Ascending aorta (tissue), 2 donors: ENCODE measurements at regions not wholly inside any gene's neighbourhood (a gene's known extent, or its start where the extent isn't known, plus 50 kb on each side); places are given as distances from the start of the nearest gene placed in this dataset.

Experiments used
- DNase-seq, 2 donors: peaks; one replicate each; pipeline ENCODE4 v3.0.0-alpha.2; 2019; ENCODE audit warnings: low spot score in 2 of 2
- H3K27ac ChIP-seq, 2 donors: fragments of 200-600 bp; sonication (generic); one replicate each; pipeline ENCODE4 v1.5.1; 2016 to 2017; ENCODE audit warnings: mild to moderate bottlenecking in 1 of 2
- H3K27me3 ChIP-seq: fragments of 200-600 bp; sonication (generic); one replicate; pipeline ENCODE4 v1.5.1; 2017
- H3K36me3 ChIP-seq, 2 donors: fragments of 200-600 bp; sonication (generic); one replicate each; pipeline ENCODE4 v1.5.1; 2016
- H3K4me1 ChIP-seq, 2 donors: fragments of 200-600 bp; sonication (generic); one replicate each; pipeline ENCODE4 v1.5.1; 2016 to 2017; ENCODE audit warnings: mild to moderate bottlenecking in 1 of 2
- H3K4me3 ChIP-seq, 2 donors: fragments of 200-600 bp; sonication (generic); one replicate each; pipeline ENCODE4 v1.5.1; 2016 to 2017; ENCODE audit warnings: mild to moderate bottlenecking in 1 of 2
- H3K9me3 ChIP-seq, 2 donors: fragments of 200-600 bp; sonication (generic); one replicate each; pipeline ENCODE4 v1.5.1; 2016
- intact Hi-C: fragments of 100-400 bp; cut with DNase I; formaldehyde crosslinking; loops from one replicate; pipeline ENCODE4 v1.15.1; 2023
- TF ChIP-seq, protein P1 (sequence below), 3 experiments: fragments of 200-600 bp in 2 of 3; fragments of 450-650 bp in 1 of 3; sonication (generic) in 2 of 3; IDR thresholded peaks; one replicate each; pipeline ENCODE4 v1.5.1; 2016 to 2019; ENCODE audit warnings: antibody characterized with exemption in 3 of 3, mild to moderate bottlenecking in 1 of 3, moderate library complexity in 1 of 3

DNA sequence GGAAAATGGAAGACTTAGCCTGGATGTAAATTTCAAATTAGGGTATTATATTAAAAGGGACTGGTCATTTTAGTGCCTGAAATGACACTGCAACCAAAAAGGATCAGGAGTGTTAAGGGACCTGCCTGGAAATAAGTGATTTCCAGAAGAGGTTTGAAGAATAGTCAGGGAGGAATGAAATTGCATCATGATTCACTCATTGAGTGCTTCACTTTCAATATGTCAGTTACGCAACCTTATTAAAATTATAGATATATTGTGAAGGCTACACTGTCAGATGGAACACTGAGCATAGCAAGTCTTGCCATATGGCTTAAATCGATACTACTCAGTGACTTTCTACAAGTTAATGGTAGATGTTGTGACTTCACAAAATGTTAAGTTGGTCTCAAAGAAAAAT, 275.2 kb upstream of the DPYD start:
- TF ChIP-seq, protein P1, sequence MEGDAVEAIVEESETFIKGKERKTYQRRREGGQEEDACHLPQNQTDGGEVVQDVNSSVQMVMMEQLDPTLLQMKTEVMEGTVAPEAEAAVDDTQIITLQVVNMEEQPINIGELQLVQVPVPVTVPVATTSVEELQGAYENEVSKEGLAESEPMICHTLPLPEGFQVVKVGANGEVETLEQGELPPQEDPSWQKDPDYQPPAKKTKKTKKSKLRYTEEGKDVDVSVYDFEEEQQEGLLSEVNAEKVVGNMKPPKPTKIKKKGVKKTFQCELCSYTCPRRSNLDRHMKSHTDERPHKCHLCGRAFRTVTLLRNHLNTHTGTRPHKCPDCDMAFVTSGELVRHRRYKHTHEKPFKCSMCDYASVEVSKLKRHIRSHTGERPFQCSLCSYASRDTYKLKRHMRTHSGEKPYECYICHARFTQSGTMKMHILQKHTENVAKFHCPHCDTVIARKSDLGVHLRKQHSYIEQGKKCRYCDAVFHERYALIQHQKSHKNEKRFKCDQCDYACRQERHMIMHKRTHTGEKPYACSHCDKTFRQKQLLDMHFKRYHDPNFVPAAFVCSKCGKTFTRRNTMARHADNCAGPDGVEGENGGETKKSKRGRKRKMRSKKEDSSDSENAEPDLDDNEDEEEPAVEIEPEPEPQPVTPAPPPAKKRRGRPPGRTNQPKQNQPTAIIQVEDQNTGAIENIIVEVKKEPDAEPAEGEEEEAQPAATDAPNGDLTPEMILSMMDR (IDR thresholded peaks at IDR 0.05), result no peak
- no peak for DNase-seq
- intact Hi-C loops, result no loop called here
- no peaks in the 10 kb centered on the region for H3K36me3 ChIP-seq
- H3K4me3 ChIP-seq, result no peak overlapping the region
- no peaks in the 10 kb centered on the region for H3K27me3 ChIP-seq
- H3K27ac ChIP-seq, result no peak overlapping the region
- H3K9me3 ChIP-seq, result no peaks in the 10 kb centered on the region
- H3K4me1 ChIP-seq, result no peaks in the 10 kb centered on the region

DNA sequence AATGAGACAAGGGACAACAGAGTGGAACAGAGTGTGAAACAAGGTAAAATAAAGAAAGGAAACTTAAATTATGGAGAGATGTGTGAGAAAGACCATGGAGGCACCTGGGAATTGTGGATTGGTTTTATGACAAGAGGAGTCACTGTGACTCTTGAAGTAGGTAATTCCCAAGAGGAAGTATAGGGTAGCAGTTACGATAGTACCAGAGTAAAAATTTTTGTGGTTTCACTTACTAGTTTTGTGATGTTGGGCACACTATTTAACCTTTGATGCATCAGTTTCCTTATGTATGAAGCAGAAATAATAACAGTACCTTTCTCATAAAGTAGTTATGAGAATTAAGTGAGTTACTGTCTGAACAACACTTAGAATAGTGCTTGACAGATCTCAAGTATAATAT, 267.9 kb upstream of the DPYD start:
- Histone ChIP-seq H3K4me3 (no peak overlapping the region), H3K27ac (no peak overlapping the region), H3K4me1 (no peaks in the 10 kb centered on the region), H3K36me3 (no peaks in the 10 kb centered on the region), H3K27me3 (no peaks in the 10 kb centered on the region), H3K9me3 (no peaks in the 10 kb centered on the region)
- no peak for DNase-seq
- TF ChIP-seq, protein P1 (IDR thresholded peaks at IDR 0.05), result no peak
- intact Hi-C loops, result no loop called here

DNA sequence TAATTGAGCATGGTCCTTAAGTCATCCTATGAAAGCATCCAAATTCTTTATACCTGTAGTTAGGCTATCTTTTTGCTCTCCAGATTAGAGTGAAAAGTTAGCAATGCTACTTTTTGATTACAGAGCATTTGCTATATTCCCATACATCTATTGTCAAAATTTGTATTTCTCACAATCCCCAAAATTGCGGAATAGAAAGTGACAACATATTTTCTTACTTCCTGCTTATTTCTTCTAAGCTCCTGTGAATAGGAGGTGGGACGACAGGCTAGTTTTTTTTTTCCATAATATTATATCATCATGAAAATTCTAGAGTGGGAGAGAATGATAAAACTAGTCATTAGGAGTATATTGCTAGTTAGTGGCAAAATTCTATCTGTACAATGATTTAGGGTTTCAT, 264.0 kb upstream of the DPYD start:
- no peak for DNase-seq
- intact Hi-C loops, result no loop called here
- H3K36me3 ChIP-seq, result no peaks in the 10 kb centered on the region
- H3K4me1 ChIP-seq, result no peaks in the 10 kb centered on the region
- TF ChIP-seq, protein P1 (IDR thresholded peaks at IDR 0.05), result no peak
- no peak overlapping the region for H3K27ac ChIP-seq
- no peak overlapping the region for H3K4me3 ChIP-seq
- no peaks in the 10 kb centered on the region for H3K9me3 ChIP-seq
- no peaks in the 10 kb centered on the region for H3K27me3 ChIP-seq

DNA sequence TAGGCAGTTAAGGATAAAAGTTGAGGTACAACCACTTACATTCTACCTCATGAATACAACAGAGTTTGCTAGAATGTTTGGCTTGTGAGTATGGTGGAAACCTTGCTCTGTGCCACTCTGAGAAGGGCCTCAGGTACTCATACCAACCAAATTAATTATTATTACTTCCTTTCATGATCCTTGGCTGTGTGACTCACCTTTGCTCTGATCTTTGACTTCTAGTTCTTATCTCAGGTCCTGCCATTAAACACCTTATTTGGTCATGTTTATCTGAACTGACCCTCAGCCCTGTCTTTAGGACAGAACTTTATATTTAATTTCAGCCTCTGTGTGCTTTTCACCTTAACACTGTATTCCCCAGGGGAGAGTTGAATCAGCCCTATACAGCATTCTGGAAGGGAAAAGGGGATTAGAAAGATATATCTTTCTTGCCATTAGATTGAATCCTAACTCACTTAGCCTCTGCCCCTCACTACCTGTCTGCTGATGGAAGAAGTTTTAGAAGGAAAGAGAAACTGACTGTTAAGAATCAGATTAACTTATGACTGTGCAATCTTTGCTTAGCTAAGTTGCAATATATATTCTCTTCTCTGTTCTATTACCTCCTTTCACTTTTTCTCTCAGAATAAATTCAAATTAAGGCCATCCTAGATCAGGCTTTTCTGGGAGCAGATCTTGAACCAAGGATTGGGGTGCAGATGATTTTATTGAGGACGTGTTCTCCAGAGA, 260.4 kb upstream of the DPYD start:
- no peaks in the 10 kb centered on the region for H3K9me3 ChIP-seq
- H3K36me3 ChIP-seq, result no peaks in the 10 kb centered on the region
- no peak overlapping the region for H3K4me3 ChIP-seq
- DNase-seq, result no peak
- intact Hi-C loops, result no loop called here
- H3K27ac ChIP-seq, result no peak overlapping the region
- no peaks in the 10 kb centered on the region for H3K27me3 ChIP-seq
- TF ChIP-seq, protein P1 (IDR thresholded peaks at IDR 0.05), result no peak
- no peaks in the 10 kb centered on the region for H3K4me1 ChIP-seq

DNA sequence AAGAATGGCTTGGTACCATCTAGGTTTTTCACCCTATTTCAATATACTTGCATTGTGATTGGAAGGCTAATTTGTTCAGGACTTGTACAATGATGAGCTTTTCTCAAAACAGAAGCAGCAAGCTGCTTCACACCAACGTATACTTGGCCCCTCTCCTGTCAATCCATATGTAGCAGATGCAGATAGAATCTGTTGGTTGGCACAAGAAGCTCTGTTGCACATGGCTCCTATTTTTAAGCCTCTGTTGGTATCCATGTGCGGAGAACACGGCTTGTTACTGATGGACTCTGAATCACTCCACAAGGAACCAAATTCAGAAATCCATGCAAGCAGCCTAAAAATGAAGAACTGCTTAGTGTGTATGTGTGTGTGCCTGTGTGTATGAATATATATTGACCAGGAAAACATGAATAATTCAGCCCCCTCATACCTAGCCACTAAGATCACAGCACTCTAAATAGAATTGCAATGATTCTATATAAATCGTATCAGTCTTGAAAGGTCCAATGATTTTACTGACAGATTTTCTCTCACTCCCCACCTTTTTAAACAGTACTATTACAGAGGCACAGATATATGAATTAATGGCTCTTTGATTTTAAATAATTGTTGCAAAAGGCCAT, 258.4 kb upstream of the DPYD start:
- Histone ChIP-seq H3K27ac (no peak overlapping the region), H3K4me3 (no peak overlapping the region), H3K9me3 (no peaks in the 10 kb centered on the region), H3K4me1 (no peaks in the 10 kb centered on the region), H3K36me3 (no peaks in the 10 kb centered on the region), H3K27me3 (no peaks in the 10 kb centered on the region)
- TF ChIP-seq, protein P1 (IDR thresholded peaks at IDR 0.05), result no peak
- no peak for DNase-seq
- intact Hi-C loops, result no loop called here
